ENCODE measurements at regions not wholly inside any gene's neighbourhood (a gene's known extent, or its start where the extent isn't known, plus 50 kb on each side); places are given as distances from the start of the nearest gene placed in this dataset.
A peak's percentile ranks its signal among the peaks of the same experiment; 100 is the strongest.
"Not testable (repeated sequence)": the region's sequence is repeated elsewhere in the genome, so short reads cannot be mapped to it uniquely, and the experiment has no call there.

DNA sequence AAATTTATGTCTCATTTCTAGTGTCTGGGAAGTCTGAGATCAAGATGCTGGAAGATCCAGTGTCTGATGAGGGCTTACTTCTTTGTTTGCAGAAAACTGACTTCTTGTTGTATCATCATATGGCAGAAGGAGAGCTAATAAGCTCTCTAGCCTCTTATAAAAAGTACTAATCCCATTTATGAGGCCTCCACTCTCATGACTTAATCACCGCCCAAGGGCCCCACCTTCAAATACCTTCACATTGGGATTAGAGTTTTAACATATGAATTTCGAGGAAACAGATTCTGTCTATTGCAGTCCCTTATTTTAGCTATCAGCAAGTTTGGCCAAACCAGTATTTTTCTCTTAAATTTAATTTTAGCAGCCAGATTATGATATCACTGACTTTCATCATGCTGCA, 150.2 kb upstream of the TMPRSS15 start:
- DNase-seq, result no peak

DNA sequence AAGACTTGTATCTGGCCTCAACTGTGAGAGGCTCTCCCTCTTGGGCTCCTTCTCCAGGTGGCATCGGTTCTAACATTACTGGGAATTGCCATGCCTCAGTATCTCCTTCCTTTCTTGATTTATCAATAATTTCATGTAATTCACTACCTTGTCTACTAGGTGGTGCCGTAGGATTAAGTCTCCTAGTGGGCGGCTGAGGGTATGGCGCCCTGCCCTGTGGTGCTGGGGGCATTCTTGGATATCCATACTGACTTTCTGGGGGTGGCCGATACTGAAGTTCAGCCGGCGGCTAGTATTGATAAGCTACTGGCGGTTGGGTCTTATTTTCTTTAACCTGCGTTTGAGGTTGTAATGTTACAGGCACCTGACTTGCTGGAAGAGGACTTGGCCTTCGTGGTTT, 164.2 kb upstream of the TMPRSS15 start:
- DNase-seq, result not testable (repeated sequence)

DNA sequence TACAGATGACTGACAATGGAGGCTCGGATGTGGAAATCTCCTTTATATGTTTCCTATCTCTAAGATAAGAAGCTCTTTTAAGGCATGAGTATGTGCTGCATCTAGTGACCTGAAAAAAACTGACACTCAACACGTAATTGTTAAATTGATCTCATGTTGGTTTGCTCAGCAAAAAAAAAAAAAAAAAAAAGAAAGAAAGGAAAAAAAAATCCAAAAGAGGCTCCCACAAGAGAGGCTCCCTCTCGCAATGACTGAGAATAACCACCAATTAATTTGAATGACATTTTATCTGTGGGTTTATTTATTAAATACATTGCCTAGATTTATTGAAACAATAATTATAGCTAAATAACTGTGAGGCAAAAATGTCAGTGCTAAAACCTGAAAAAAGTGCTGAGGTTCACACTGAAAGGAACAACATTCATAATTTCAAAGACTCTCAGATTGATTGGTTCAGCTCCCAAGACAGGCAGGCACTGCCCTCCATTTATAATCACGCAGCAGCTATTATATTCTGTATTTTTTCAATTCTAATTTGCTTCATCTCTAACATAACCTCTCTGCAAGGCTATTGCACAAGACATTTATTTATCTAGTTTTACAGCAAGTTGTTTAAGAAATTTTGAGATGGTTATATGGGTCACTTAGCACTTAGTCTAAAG, 184.5 kb upstream of the TMPRSS15 start:
- DNase-seq, result no peak

DNA sequence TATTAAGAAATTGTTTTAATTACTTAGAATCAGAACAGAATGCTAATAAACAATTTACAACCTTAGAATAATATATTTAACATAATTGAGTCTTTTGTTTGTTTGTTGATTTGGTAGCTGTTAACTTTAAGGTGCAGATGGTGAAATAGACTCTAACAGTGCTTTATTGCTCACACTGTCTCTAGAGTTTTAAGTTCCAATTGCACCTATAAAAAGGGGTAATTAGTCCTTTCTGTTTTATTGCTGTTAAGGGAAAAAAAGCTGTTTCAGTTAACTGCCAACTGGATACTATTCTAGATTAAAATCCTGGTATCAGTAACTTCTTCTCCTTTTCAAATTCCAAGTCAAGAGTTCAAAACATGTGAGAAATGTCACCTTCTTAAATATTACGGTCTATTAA, 197.6 kb upstream of the TMPRSS15 start:
- no peak for DNase-seq

DNA sequence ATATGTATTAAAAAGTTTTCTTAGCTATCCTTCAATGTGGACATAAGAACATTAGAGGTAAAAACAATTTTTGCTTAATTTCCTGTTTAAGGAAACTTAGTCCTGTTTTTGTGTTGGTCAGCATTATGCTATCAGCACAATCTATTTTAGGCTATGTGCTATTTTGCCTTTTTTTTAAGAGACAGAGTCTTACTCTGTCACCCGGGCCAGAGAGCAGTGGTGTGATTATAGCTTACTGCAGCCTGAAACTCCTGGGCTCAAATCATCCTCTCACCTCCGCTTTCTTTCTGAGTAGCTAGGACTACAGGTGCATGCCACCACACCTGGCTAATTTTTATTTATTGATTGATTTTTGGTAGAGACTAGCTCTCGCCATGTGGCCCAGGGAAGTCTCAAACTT, 199.1 kb upstream of the TMPRSS15 start:
- no peak for DNase-seq

- DNase-seq, result no peak
These were observed 199.7 kb upstream of the TMPRSS15 start for GRCh38 chr21:18603261-18603660.

DNA sequence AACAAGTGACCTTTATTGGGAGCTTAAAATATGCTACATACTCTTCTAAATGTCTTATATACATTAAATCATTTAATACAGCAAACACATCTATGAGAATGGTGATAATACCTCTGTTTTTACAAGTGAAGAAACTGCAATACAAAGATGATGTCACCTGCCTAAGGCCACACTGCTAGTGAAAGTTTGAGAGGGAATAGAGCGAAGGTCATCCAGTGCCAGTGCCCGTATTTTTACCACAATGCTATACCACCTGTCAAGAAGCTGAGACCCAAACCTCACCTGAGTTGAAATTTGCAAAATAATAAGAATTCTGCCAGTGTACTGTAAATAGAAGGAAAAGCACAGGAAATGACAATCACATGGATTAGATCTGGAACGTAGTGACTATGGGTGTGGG, 200.4 kb upstream of the TMPRSS15 start:
- no peak for DNase-seq

GRCh38 chr21:18608226-18608625, 204.6 kb upstream of the TMPRSS15 start:
- no peak for DNase-seq

GRCh38 chr21:18614303-18614702, 210.7 kb upstream of the TMPRSS15 start:
- no peak for DNase-seq

- DNase-seq, result no peak
These were observed 213.7 kb upstream of the TMPRSS15 start for GRCh38 chr21:18617291-18617690.

- peak; percentile 16 for DNase-seq
These were observed 216.9 kb upstream of the TMPRSS15 start for GRCh38 chr21:18620436-18620835.

GRCh38 chr21:18622383-18622782, 218.8 kb upstream of the TMPRSS15 start:
- DNase-seq, result no peak

GRCh38 chr21:18630446-18630845, 226.9 kb upstream of the TMPRSS15 start:
- DNase-seq, result no peak

GRCh38 chr21:18636897-18637296, 233.3 kb upstream of the TMPRSS15 start:
- DNase-seq, result no peak

- DNase-seq, result no peak
These were observed 242.5 kb upstream of the TMPRSS15 start for GRCh38 chr21:18646116-18646515.

DNA sequence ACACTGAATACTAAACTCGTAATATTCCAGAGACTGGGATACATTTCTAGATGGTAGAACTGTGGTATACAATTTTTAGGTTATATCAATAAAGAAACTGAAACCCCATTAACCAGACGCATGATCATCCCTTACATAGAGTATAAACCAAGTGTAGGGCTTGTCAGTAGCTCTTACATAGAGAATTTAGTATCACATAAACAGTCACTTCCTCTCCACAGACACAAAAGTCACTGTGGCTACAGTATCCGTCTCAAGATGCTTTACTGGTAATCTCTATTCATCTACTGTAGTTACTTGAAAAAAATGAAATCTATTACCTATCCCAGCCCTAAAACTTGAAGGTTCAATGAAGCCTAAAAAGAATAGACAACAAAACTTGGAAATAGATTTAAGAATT, 252.3 kb upstream of the TMPRSS15 start:
- no peak for DNase-seq

DNA sequence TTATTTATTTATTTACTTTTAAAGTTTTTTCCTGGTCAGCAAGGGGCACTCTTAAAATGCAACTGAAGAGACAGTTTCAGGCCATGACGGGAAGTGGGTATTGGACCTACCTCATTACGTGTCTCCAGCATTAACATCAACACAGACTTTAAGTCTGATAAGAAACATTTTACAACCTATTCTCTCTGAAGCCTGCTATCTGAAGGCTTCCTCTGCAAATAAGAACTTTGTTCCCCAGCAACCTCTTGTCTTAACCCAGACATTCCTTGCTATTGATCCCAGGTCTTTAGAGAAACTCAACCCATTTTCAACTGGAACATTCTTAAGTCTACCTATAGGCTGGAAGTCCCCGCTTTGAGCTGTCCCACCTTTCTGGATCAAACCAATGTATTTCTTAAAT, 258.3 kb upstream of the TMPRSS15 start:
- no peak for DNase-seq

GRCh38 chr21:18663663-18664062, 260.1 kb upstream of the TMPRSS15 start:
- DNase-seq, result no peak

GRCh38 chr21:18666725-18667124, 263.1 kb upstream of the TMPRSS15 start:
- DNase-seq, result no peak

GRCh38 chr21:18673789-18674188, 270.2 kb upstream of the TMPRSS15 start:
- DNase-seq, result no peak

DNA sequence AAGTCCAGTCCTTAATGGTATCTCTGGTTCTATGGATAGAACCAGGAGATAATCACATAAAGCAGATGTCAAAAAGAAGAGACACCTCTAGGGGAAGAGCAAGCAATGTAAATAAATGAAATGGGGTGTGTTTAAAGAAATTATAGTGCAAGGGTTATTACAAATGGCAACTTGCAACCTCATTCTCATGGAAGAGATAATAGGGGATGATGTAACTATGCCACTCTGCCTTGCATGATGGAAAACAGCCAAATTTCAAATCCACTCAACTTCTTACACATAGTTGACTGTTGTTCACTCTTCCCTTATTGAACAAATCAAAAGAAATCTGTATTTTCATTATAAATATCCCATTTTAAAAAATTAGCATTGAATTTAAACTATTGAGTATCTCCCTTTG, 274.0 kb upstream of the TMPRSS15 start:
- DNase-seq, result no peak

DNA sequence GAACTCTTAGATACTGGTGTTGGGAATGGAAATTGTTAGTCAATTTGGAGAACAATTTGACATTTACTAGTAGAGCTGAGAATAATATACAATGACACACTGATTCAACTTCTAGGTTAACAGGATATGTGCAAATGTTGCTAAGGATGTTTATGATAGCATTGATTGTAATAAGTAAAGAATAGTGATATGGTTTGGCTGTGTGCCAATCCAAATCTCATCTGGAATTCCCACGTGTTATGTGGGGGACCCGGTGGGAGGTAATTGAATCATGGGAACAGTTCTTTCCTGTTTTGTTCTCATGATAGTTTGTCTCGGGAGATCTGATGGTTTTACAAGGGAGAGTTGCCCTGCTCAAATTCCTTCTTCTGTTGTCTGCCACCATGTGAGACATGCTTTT, 302.4 kb upstream of the TMPRSS15 start:
- DNase-seq, result no peak

DNA sequence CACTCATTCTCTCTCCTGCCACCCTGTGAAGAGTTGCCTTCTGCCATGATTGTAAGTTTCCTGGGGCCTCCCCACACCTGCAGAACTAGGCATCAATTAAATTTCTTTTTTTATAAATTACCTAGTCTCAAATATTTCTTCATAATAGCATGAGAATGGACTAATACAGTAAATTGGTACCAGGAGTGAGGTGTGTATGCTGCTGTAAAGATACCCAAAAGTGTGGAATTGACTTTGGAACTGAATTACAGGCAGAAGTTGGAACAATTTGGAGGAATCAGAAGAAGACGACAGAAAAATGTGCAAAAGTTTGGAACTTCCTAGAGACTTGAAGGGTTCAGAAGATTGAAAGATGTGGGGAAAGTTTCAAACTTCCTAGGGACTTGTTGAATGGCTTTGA, 308.1 kb upstream of the TMPRSS15 start:
- DNase-seq, result no peak

- DNase-seq, result no peak
These were observed 312.0 kb upstream of the TMPRSS15 start for GRCh38 chr21:18715606-18716005.

DNA sequence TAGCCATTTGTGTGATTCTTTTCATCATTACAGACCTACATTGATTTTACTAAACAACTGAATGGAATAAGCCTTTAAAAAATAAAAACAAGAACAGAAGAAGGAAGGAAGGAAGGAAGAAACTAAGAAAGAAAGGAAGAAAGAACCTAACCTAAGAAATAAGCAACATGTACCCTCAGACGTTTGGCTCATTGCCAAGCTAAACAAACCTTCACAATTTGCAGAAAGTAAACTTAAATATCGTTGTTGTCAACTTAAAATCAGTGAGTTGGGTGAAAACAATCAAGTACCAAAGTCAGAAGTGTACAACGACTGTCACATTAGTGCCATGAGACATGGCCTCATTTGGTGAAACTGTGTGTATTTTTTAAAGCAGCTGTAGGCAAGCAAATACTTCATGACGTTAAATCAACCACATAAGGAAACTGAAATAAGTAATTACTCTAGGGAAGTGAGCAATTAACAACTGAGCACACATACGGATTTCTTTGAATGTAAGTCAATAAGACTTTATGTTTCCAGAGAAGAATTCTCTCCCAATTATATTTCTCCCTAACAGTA, 313.1 kb upstream of the TMPRSS15 start:
- no peak for DNase-seq

Data from KG1 (cell line).